GM10248 (cell line): ENCODE measurements at regions not wholly inside any gene's neighbourhood (a gene's known extent, or its start where the extent isn't known, plus 50 kb on each side); places are given as distances from the start of the nearest gene placed in this dataset.

ENCODE experiments used
- CTCF ChIA-PET: fragments of 300-600 bp; sonication (Branson Sonifier 250); formaldehyde crosslinking; extraction: SDS; loops from one replicate; lab custom pipeline; 2021; ENCODE audit warnings: antibody characterized with exemption; lab: Yijun Ruan, JAX
- POLR2A ChIA-PET: fragments of 350-650 bp; sonication (Branson Sonifier 250); formaldehyde crosslinking; extraction: SDS; loops from one replicate; lab custom pipeline; 2020; ENCODE audit warnings: antibody characterized with exemption; lab: Yijun Ruan, JAX
- DNase-seq: peaks from one replicate; pipeline ENCODE4 v3.0.0; 2012; ENCODE audit errors: extremely low spot score
- CTCF ChIP-seq: IDR thresholded peaks from 2 replicates; pipeline ENCODE4 v1.5.1; 2012; ENCODE audit warnings: mild to moderate bottlenecking, low read depth; ENCODE audit errors: extremely low read depth, missing control alignments, control extremely low read depth

DNA sequence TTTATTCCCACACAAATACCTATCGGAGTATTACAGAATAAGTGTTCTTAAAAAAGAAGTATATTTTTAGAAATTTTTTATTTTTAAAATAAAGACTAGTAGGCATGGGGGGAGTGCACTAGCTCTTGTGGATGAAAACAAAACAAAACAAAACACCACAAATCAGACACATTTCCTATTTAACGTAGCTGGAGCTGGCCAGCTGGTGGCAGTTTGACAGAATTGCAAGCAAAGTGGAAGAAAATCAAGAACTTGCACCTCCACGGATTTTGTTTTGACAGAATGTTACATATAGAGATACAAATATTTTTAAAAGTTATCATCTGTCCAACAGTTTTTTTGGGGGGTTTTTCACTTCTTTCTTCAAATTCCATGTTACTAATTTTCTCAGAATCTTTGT lies 63.6 kb upstream of the SNRPB2 start:
- no peak for DNase-seq
- CTCF ChIA-PET = interaction anchor here (1.2 to 1.3 kb wide), 2 partner anchors 10 to 24 kb away, joined by 3 read pairs; no protein-coding TSS in a partner anchor
- POLR2A ChIA-PET = no interaction called here
- no peak for TF ChIP-seq CTCF

- no peak for TF ChIP-seq CTCF
- POLR2A ChIA-PET = no interaction called here
- CTCF ChIA-PET = interaction anchor here (1.1 kb wide), 1 partner anchor 10 kb away, joined by 3 read pairs; no protein-coding TSS in a partner anchor
- no peak for DNase-seq
These were observed 65.8 kb upstream of the SNRPB2 start for GRCh38 chr20:16664020-16664419.

DNA sequence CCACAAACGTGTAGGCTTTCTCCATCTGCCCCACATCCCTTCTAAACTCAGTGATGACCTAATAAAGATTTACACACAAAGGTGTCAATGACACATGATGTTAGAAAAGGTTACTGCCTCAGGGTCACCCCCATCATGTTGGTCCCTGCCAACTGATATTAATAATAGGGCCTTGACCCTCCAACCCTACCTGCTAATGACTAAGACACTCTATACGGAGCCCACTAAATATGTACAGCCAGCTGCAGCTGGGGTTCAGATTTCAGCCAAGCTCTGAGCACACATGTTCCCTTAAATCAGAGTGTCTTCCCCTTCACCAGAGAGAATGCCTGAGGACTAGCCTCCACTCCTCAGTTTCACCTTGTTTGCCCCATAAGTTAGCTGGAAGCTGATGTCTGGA lies 67.4 kb upstream of the SNRPB2 start:
- TF ChIP-seq CTCF = no peak
- no peak for DNase-seq
- ChIA-PET POLR2A (no interaction called here), CTCF (no interaction called here)

- no peak for DNase-seq
- ChIA-PET CTCF (no interaction called here), POLR2A (no interaction called here)
- TF ChIP-seq CTCF = no peak
These were observed 68.1 kb upstream of the SNRPB2 start for GRCh38 chr20:16661756-16662155.

- TF ChIP-seq CTCF = no peak
- DNase-seq = no peak
- POLR2A ChIA-PET = no interaction called here
- CTCF ChIA-PET = interaction anchor here (1.1 kb wide), 1 partner anchor 11 kb away, joined by 3 read pairs; no protein-coding TSS in a partner anchor
These were observed 74.8 kb upstream of the SNRPB2 start for GRCh38 chr20:16654858-16655535.

DNA sequence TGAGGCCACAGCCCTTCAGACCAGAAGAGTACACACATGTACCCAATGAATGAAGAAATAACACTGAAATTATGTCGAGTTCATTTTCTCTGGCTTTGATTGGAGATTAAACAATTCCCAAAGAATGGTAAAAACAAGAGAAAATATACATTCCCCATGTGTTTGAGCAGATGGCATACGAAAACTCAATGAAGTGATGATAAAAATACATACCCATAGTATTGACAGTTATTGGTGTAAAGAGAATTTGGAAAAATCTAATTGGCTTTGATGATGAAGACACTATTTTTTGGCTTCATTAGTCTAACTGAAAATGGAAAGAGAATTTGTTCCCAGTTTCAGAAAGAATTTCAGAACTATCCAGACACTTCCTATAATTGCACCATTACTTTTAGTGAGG lies 76.6 kb upstream of the SNRPB2 start:
- ChIA-PET POLR2A (no interaction called here), CTCF (no interaction called here)
- no peak for DNase-seq
- TF ChIP-seq CTCF = no peak
